SK-N-SH treated with all-trans-retinoic acid at 6 μM for 48 hours (cell line): ENCODE measurements at regions not wholly inside any gene's neighbourhood (a gene's known extent, or its start where the extent isn't known, plus 50 kb on each side); places are given as distances from the start of the nearest gene placed in this dataset.

Experiments used
- ATAC-seq: fragments of 200-7000 bp; cut with Tn5 transposase; 3 replicates; pipeline ENCODE4 v1.9.1; 2020; ENCODE audit warnings: mild to moderate bottlenecking, moderate library complexity
- ARNTL ChIP-seq: fragments of 450-650 bp; formaldehyde crosslinking; IDR thresholded peaks from 2 replicates; pipeline ENCODE4 v1.5.0; 2020; ENCODE audit warnings: low read depth, mild to moderate bottlenecking, moderate library complexity, borderline replicate concordance
- BACH2 ChIP-seq: fragments of 250-450 bp; sonication (Bioruptor Pico); IDR thresholded peaks from 2 replicates; pipeline ENCODE4 v1.9.0; 2021; ENCODE audit warnings: mild to moderate bottlenecking, borderline replicate concordance
- CREB5 ChIP-seq: fragments of 250-450 bp; sonication (Bioruptor Pico); IDR thresholded peaks from 2 replicates; pipeline ENCODE4 v1.5.1; 2020; ENCODE audit warnings: low read depth, mild to moderate bottlenecking, moderate library complexity
- CSDC2 ChIP-seq: fragments of 250-450 bp; sonication (Bioruptor Pico); IDR thresholded peaks from 2 replicates; pipeline ENCODE4 v1.5.0; 2020; ENCODE audit warnings: mild to moderate bottlenecking, moderate library complexity
- CSRNP3 ChIP-seq: fragments of 250-450 bp; sonication (Bioruptor Pico); IDR thresholded peaks from 2 replicates; pipeline ENCODE4 v1.5.1; 2021; ENCODE audit warnings: mild to moderate bottlenecking, moderate library complexity
- ESRRG ChIP-seq: fragments of 250-450 bp; sonication (Bioruptor Pico); IDR thresholded peaks from 2 replicates; pipeline ENCODE4 v1.6.1; 2021; ENCODE audit warnings: mild to moderate bottlenecking
- GLIS3 ChIP-seq: fragments of 250-450 bp; sonication (Bioruptor Pico); IDR thresholded peaks from 2 replicates; pipeline ENCODE4 v1.5.0; 2020; ENCODE audit warnings: mild to moderate bottlenecking, moderate library complexity
- ISL1 ChIP-seq: fragments of 250-450 bp; sonication (Bioruptor Pico); IDR thresholded peaks from 2 replicates; pipeline ENCODE4 v2.1.2; 2022; ENCODE audit warnings: mild to moderate bottlenecking, moderate library complexity
- OSR1 ChIP-seq: fragments of 250-450 bp; sonication (Bioruptor Pico); IDR thresholded peaks from 2 replicates; pipeline ENCODE4 v1.8.0; 2022; ENCODE audit warnings: moderate library complexity, mild to moderate bottlenecking, inconsistent platforms
- PATZ1 ChIP-seq: fragments of 250-450 bp; sonication (Bioruptor Pico); IDR thresholded peaks from 2 replicates; pipeline ENCODE4 v1.8.0; 2020; ENCODE audit warnings: mild to moderate bottlenecking, moderate library complexity, borderline replicate concordance
- POU6F1 ChIP-seq: fragments of 250-450 bp; sonication (Bioruptor Pico); IDR thresholded peaks from 2 replicates; pipeline ENCODE4 v1.8.0; 2021; ENCODE audit warnings: low read depth, mild to moderate bottlenecking, moderate library complexity, borderline replicate concordance
- PPARA ChIP-seq: fragments of 250-450 bp; sonication (Bioruptor Pico); IDR thresholded peaks from 2 replicates; pipeline ENCODE4 v1.5.0; 2020; ENCODE audit warnings: mild to moderate bottlenecking, borderline replicate concordance
- SNAI2 ChIP-seq: fragments of 250-450 bp; sonication (Bioruptor Pico); IDR thresholded peaks from 2 replicates; pipeline ENCODE4 v1.5.0; 2020; ENCODE audit warnings: mild to moderate bottlenecking, moderate library complexity
- TCF4 ChIP-seq: fragments of 250-450 bp; sonication (Bioruptor Pico); IDR thresholded peaks from 2 replicates; pipeline ENCODE4 v1.8.0; 2021; ENCODE audit warnings: mild to moderate bottlenecking, moderate library complexity, borderline replicate concordance
- TOX ChIP-seq: fragments of 250-450 bp; sonication (Bioruptor Pico); IDR thresholded peaks from 2 replicates; pipeline ENCODE4 v1.8.0; 2021; ENCODE audit warnings: mild to moderate bottlenecking, moderate library complexity, borderline replicate concordance
- TSHZ2 ChIP-seq: fragments of 250-450 bp; sonication (Bioruptor Pico); IDR thresholded peaks from 2 replicates; pipeline ENCODE4 v1.5.0; 2020; ENCODE audit warnings: mild to moderate bottlenecking, moderate library complexity
- ZC3H10 ChIP-seq: fragments of 250-450 bp; sonication (Bioruptor Pico); IDR thresholded peaks from 2 replicates; pipeline ENCODE4 v1.5.1; 2021; ENCODE audit warnings: mild to moderate bottlenecking, moderate library complexity
- ZFP3 ChIP-seq: fragments of 250-450 bp; sonication (Bioruptor Pico); IDR thresholded peaks from 2 replicates; pipeline ENCODE4 v1.5.0; 2020; ENCODE audit warnings: mild to moderate bottlenecking, moderate library complexity
- ZNF565 ChIP-seq: fragments of 450-650 bp; formaldehyde crosslinking; conservative IDR thresholded peaks from 2 replicates; pipeline ENCODE4 v1.5.0; 2020; ENCODE audit warnings: low read depth, mild to moderate bottlenecking, moderate library complexity
- ZNF70 ChIP-seq: fragments of 450-650 bp; formaldehyde crosslinking; IDR thresholded peaks from 2 replicates; pipeline ENCODE4 v1.5.0; 2020; ENCODE audit warnings: mild to moderate bottlenecking, moderate library complexity
- ZNF8 ChIP-seq: fragments of 450-650 bp; formaldehyde crosslinking; IDR thresholded peaks from 2 replicates; pipeline ENCODE4 v1.5.0; 2020; ENCODE audit warnings: mild to moderate bottlenecking, moderate library complexity

GRCh38 chr7:57772126-57772924 is 322.3 kb downstream of the ZNF716 start:
- TF ChIP-seq TCF4 (CRISPR knock-in tag) (no peak), TOX (CRISPR knock-in tag) (no peak), ISL1 (no peak), ZFP3 (CRISPR knock-in tag) (no peak), GLIS3 (CRISPR knock-in tag) (no peak), ESRRG (CRISPR knock-in tag) (no peak), ZNF565 (no peak), PATZ1 (no peak), POU6F1 (no peak), BACH2 (CRISPR knock-in tag) (no peak), PPARA (CRISPR knock-in tag) (no peak), ZNF8 (no peak), CSRNP3 (CRISPR knock-in tag) (no peak), CSDC2 (CRISPR knock-in tag) (no peak)
- TF ChIP-seq, all 23 proteins: peak for 0
- no peak for ATAC-seq

GRCh38 chr7:57774300-57774699 is 324.3 kb downstream of the ZNF716 start:
- ATAC-seq: no peak
- TF ChIP-seq TOX (CRISPR knock-in tag) (no peak), BACH2 (CRISPR knock-in tag) (no peak), ISL1 (no peak), ZFP3 (CRISPR knock-in tag) (no peak), ZNF8 (no peak), SNAI2 (CRISPR knock-in tag) (no peak), CREB5 (CRISPR knock-in tag) (no peak), CSDC2 (CRISPR knock-in tag) (no peak), OSR1 (CRISPR knock-in tag) (no peak), ARNTL (CRISPR knock-in tag) (no peak), ZNF70 (no peak), POU6F1 (no peak), ZC3H10 (no peak), TSHZ2 (CRISPR knock-in tag) (no peak), ESRRG (CRISPR knock-in tag) (no peak), CSRNP3 (CRISPR knock-in tag) (no peak)
